NCI-H1092 treated with DMSO at 0.1 percent for 48 hours (cell line): ENCODE measurements at regions not wholly inside any gene's neighbourhood (a gene's known extent, or its start where the extent isn't known, plus 50 kb on each side); places are given as distances from the start of the nearest gene placed in this dataset.
"Not testable (repeated sequence)": the region's sequence is repeated elsewhere in the genome, so short reads cannot be mapped to it uniquely, and the experiment has no call there.

Source experiments
- DNase-seq: peaks from one replicate; lab custom pipeline; 2025; lab: John Stamatoyannopoulos, UW

DNA sequence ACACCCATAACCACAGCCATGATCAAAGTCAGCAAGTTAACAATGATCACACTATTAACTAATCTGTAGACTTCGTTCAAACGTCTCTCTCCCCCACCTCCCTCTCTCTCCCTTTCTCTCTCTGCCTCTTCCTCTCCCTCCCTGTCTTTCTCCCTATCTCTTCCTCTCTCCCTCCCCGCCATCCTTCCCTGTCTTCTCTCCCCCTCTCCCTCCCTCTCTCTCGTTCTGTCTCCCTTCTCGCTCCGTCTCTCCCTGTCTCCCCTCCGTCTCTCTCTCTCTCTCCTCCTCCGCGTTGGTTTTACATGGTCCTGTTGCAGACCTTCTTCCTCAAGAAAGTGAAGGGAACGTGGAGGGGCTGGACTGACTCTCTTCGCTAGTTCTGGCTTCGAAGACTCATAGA, 308.9 kb upstream of the FOXQ1 start:
- no peak for DNase-seq

DNA sequence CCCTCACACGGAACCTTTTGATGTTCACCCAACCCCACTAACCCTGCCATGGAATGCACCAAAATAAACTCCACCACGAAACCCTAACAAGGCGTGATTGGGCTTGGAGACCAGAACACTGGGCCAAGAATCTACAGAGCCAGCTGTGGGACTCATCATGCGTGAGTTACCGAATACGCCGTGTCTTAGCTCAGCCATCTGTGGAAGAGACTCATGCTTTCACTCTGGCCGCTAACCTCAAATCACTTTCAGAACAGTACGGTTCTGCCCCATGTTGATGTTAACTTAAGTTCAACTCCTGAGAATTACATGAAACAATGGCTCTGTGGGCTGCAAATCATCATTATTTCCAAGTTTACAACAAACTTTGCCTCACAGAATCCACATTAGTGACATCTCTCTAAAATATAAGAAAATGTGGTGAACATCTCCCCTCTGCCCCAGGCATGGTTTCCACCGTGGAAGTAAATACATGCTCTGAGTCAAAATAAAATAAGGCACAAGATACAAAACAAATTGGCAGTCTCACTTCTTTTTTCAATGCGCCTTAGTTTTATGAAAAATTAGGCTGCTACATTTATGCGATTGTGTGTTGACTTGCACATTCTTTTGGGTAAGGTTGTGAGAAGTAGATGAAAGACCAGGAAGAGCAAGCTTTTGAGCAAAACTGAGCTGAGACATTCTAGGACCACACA, 308.9 kb upstream of the EXOC2 start:
- no peak for DNase-seq

- DNase-seq, result no peak
These were observed 306.6 kb upstream of the EXOC2 start for GRCh38 chr6:999552-999951.

DNA sequence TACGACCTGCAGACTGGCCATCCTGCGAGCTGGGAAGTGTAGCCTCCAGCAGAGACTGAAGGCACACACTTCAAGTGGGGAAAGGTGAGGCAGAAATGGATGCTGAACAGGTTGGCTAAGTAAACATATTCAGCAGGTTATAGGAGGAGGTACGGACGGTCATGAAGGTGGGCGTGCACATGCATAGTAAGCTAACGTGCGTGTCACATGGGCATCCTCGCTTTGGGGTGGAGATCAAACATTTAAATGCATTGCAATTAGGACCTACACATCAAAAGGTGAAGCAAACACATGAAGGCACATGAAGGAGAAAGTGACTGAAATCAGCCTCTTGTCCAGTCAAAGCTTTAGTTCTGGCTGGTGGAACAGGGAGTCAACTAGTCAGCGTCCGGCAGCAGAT, 305.6 kb upstream of the EXOC2 start:
- no peak for DNase-seq

- DNase-seq, result no peak
These were observed 303.4 kb upstream of the EXOC2 start for GRCh38 chr6:996271-996852.

- DNase-seq, result no peak
These were observed 298.3 kb upstream of the EXOC2 start for GRCh38 chr6:991192-991591.

GRCh38 chr6:984031-984430, 291.1 kb upstream of the EXOC2 start:
- no peak for DNase-seq

DNA sequence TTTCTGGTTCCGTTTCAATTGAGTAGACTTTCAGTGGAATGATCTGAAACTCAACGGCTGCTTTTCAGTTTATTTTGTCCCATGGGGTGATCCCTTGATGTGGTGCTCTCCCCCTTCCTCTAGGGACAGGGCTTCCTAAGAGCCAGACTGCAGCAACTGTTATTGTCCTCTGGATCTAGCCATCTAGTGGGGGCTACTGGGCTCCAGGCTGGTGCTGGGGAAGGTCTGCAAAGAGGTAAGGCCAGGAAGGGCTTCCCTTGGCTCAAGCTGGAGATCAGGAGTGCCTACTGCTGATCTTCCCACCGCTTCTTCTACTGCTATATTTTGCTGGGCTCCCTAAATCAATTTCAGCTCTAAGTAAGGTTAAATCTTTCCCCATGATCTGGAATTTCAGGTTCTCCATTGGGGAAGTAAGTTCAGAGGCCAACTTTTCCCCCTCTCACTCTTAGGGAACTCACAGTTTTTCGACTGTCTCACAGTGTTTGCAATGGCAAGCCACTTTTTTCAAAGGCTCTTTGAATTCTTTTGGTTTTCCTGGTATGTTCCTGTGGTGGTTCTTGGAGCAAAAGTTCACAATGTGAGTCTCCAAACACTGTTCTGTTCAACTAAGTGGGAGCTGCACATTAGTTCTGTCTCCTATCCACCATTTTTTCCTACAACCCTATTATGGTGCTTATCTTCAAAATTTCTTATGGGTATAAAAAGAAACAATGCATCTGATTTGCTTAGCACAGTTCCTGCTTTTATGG, 286.2 kb upstream of the EXOC2 start:
- no peak for DNase-seq

GRCh38 chr6:977226-977625, 284.3 kb upstream of the EXOC2 start:
- DNase-seq, result not testable (repeated sequence)

GRCh38 chr6:971981-972640, 279.2 kb upstream of the EXOC2 start:
- no peak for DNase-seq

DNA sequence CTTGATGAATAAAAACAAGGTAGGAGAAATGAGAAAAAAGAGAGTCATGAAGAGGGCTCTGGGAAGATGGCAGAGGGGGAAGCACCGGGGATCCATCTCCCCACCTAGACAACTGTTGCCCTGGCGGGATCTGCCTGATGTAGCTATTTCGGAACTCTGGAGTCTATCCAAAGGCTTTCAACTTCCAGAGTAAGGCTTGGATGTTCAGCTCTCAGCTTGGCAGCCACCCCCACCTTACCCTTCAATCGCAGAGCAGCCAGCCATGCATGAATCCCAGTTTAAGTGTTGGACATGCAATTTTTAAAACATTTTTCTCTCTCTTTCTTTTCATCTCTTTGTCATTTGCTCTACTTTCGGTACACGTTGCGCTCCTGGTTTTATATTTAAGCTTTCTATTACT, 275.9 kb upstream of the EXOC2 start:
- no peak for DNase-seq

- DNase-seq, result no peak
These were observed 274.8 kb upstream of the EXOC2 start for GRCh38 chr6:967701-968100.

DNA sequence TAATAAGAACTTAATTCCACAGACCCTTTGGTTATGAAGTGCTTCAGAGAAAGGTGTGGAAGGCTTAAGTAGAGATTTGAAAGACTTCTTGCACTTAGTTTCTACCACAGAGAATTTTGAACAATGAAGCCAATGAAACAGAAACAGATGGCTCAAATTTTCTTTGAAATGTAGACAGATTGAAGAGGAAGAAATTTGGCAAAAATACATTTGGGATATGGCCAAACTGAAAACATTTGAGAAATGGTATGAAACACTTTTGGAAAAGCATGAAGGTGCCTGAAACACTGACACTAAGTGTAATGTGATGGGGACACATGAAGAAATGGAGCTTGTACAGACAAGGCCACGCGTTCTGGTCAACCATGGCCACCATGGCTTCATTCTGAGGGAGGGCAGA, 272.4 kb upstream of the EXOC2 start:
- DNase-seq, result no peak

- no peak for DNase-seq
These were observed 270.5 kb upstream of the EXOC2 start for GRCh38 chr6:963456-963855.

DNA sequence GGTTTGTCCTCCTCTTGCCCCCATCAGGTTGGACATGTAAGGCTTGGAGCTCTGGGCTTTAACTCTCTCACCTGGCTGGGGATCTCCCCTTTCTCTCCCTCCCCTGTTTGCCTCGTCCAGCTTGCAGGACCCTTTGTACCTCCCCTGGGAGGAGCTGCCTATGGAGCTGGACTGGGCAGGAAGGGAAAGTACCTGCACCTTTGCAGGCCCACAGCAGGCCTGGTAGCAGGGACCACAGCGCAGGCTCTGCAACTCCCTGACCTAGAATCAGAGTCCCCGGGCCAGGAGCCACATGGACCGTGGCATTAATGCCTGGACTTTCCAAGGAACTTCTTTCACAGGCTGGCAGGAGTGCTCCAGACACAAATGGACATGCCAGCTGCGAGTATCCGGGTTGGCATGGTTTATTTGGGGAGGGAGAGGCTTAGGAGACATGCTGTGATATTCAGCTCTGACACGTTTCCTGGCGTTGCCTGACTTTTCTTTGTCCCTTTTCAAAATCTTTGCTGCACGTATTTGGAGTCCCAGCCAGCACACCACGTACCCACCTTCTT, 268.5 kb upstream of the EXOC2 start:
- no peak for DNase-seq

DNA sequence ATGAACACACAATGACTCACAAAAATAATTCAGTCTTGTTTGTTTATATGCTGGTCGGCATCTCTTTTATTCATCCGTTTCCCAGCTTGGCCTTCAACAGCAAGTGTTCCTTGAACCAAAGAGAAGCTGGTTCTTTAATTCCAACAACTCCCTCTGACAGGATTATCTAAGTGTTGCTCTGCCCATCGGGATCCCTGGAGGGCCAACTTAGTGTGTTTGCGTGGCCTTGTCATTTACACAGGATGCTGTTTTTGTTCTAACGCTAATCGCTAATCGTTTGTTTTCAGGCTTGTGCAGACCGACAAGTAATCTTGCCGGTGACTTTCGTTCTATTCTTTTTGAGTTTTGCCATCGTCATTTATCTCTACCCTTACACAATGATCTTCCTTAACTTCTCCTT, 267.4 kb upstream of the EXOC2 start:
- DNase-seq, result no peak

GRCh38 chr6:958488-958887, 265.5 kb upstream of the EXOC2 start:
- no peak for DNase-seq

DNA sequence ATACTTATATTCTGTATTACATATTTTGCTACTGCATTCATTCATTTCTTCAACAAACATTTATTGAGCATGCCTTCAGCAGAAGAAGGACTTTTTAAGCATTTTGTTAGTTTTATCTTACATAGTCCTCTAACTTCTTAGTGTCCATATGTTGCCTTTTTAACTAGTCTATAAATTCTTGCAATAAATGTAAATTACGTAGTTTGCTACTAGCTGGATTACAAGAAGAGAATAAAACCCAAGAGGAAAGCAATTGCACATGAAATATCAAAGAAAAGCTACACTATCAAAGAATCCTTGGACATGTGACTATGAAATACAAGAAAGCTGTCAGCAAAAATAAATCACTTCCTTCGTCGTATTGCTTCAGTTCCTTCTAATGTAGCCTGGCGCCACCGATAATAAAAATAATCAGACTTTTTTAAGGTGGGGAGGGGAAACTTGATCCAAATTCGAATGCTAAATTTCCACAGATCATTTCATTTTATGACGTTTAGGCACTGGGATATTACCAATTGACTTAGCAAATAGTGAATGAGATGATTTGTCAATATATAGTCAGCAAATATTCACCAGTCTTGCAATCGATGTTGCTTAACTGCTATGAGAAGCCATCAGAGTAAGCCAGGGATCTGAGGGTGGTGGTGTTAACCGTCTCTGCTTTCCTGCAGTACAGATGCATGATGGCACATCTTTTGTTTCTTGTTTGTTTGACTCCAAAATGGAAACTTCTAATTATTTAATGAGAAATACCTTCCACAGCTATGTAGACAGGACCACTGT, 258.7 kb upstream of the EXOC2 start:
- no peak for DNase-seq

GRCh38 chr6:947235-947934, 254.4 kb upstream of the EXOC2 start:
- DNase-seq, result no peak

- no peak for DNase-seq
These were observed 253.6 kb upstream of the EXOC2 start for GRCh38 chr6:946546-946945.
